ENCODE measurements at regions not wholly inside any gene's neighbourhood (a gene's known extent, or its start where the extent isn't known, plus 50 kb on each side); places are given as distances from the start of the nearest gene placed in this dataset.

- DNase-seq = peak in 7 of 56 donors; percentile 18 to 54 (median 28)
These were observed 165.6 kb upstream of the LINGO1 start for GRCh38 chr15:77798151-77798835.

GRCh38 chr15:77797270-77797669 is 164.6 kb upstream of the LINGO1 start:
- DNase-seq = no peak

GRCh38 chr15:77796046-77796729 is 163.5 kb upstream of the LINGO1 start:
- no peak for DNase-seq

GRCh38 chr15:77795446-77795845 is 162.7 kb upstream of the LINGO1 start:
- DNase-seq = no peak

- no peak for DNase-seq
These were observed 159.2 kb upstream of the LINGO1 start for GRCh38 chr15:77791941-77792340.

GRCh38 chr15:77790481-77790880 is 157.8 kb upstream of the LINGO1 start:
- DNase-seq = no peak

GRCh38 chr15:77786956-77787355 is 154.2 kb upstream of the LINGO1 start:
- no peak for DNase-seq

GRCh38 chr15:77786181-77786890 is 153.6 kb upstream of the LINGO1 start:
- no peak for DNase-seq

- peak in 1 of 56 donors; percentile 10 for DNase-seq
These were observed 151.9 kb upstream of the LINGO1 start for GRCh38 chr15:77784361-77785292.

GRCh38 chr15:77783636-77784035 is 150.9 kb upstream of the LINGO1 start:
- DNase-seq = peak in 2 of 56 donors; percentile 15 to 28

- no peak for DNase-seq
These were observed 150.0 kb upstream of the LINGO1 start for GRCh38 chr15:77782691-77783090.

- peak in 1 of 56 donors; percentile 13 for DNase-seq
These were observed 149.2 kb upstream of the LINGO1 start for GRCh38 chr15:77781946-77782240.

GRCh38 chr15:77781151-77781945 is 148.6 kb upstream of the LINGO1 start:
- DNase-seq = peak in 8 of 56 donors; percentile 12 to 53 (median 20)

GRCh38 chr15:77778802-77779201 is 146.1 kb upstream of the LINGO1 start:
- no peak for DNase-seq

- DNase-seq = peak in 5 of 56 donors; percentile 7 to 30 (median 15)
These were observed 143.1 kb upstream of the LINGO1 start for GRCh38 chr15:77775837-77776236.

GRCh38 chr15:77775373-77775772 is 142.7 kb upstream of the LINGO1 start:
- no peak for DNase-seq

- no peak for DNase-seq
These were observed 141.6 kb upstream of the LINGO1 start for GRCh38 chr15:77774350-77774749.

GRCh38 chr15:77773903-77774302 is 141.2 kb upstream of the LINGO1 start:
- no peak for DNase-seq

GRCh38 chr15:77772641-77773402 is 140.1 kb upstream of the LINGO1 start:
- no peak for DNase-seq

GRCh38 chr15:77771616-77772015 is 138.9 kb upstream of the LINGO1 start:
- DNase-seq = no peak

All from amygdala (tissue), 56 donors.